A673 (cell line): ENCODE measurements at regions not wholly inside any gene's neighbourhood (a gene's known extent, or its start where the extent isn't known, plus 50 kb on each side); places are given as distances from the start of the nearest gene placed in this dataset.

Experiments
- BruUV-seq: library from RNA; stranded (reverse); fragments of 400-500 nt; replicated peaks from 2 replicates; lab custom pipeline; 2021; lab: Mats Ljungman, UMichigan
- CTCF ChIA-PET: fragments of 300-600 bp; sonication (Branson Sonifier 250); formaldehyde crosslinking; loops from one replicate; lab custom pipeline; 2022; ENCODE audit warnings: antibody characterized with exemption; lab: Charles Lee
- POLR2A ChIA-PET: fragments of 300-600 bp; sonication (Branson Sonifier 250); formaldehyde crosslinking; loops from one replicate; lab custom pipeline; 2022; ENCODE audit warnings: antibody characterized with exemption; ENCODE audit not compliant: low non-redundant PET; lab: Charles Lee
- DNase-seq: peaks from one replicate; pipeline ENCODE4 v3.0.0-alpha.2; 2015; ENCODE audit warnings: low spot score
- H3K27ac ChIP-seq: fragments of 200-600 bp; sonication (generic); 2 replicates; pipeline ENCODE4 v1.5.1; 2016; ENCODE audit warnings: mixed run types, low read depth, mild to moderate bottlenecking, mixed read lengths, antibody characterized with exemption, low read length; ENCODE audit not compliant: poor library complexity, severe bottlenecking
- H3K27me3 ChIP-seq: fragments of 200-600 bp; sonication (generic); replicated peaks from 2 replicates; pipeline ENCODE4 v1.6.1; 2017; ENCODE audit warnings: mixed run types, low read depth, mild to moderate bottlenecking, mixed read lengths, antibody characterized with exemption, low read length; ENCODE audit not compliant: insufficient read depth, poor library complexity
- H3K36me3 ChIP-seq: fragments of 200-600 bp; sonication (generic); 2 replicates; pipeline ENCODE4 v1.6.1; 2016; ENCODE audit warnings: mixed run types, mild to moderate bottlenecking, mixed read lengths, antibody characterized with exemption, low read length; ENCODE audit not compliant: insufficient read depth, poor library complexity, severe bottlenecking
- H3K4me1 ChIP-seq: fragments of 200-600 bp; sonication (generic); 2 replicates; pipeline ENCODE4 v1.6.1; 2017; ENCODE audit warnings: mixed run types, mild to moderate bottlenecking, mixed read lengths, antibody characterized with exemption, low read length; ENCODE audit not compliant: insufficient read depth, poor library complexity, severe bottlenecking
- H3K4me3 ChIP-seq: fragments of 200-600 bp; sonication (generic); 2 replicates; pipeline ENCODE4 v1.5.1; 2016; ENCODE audit warnings: low read depth, mixed run types, mild to moderate bottlenecking, mixed read lengths, low read length; ENCODE audit not compliant: poor library complexity, severe bottlenecking
- H3K9me3 ChIP-seq: fragments of 200-600 bp; sonication (generic); 2 replicates; pipeline ENCODE4 v1.6.1; 2016; ENCODE audit warnings: mixed run types, low read depth, mild to moderate bottlenecking, mixed read lengths, antibody characterized with exemption, low read length; ENCODE audit not compliant: poor library complexity, severe bottlenecking
- EZH2 ChIP-seq: fragments of 200-600 bp; sonication (generic); IDR thresholded peaks from 2 replicates; pipeline ENCODE4 v1.6.1; 2017; ENCODE audit warnings: borderline replicate concordance, low read depth, mild to moderate bottlenecking, mixed read lengths, antibody characterized with exemption, low read length; ENCODE audit not compliant: poor library complexity, severe bottlenecking
- intact Hi-C: fragments of 100-400 bp; cut with micrococcal nuclease; formaldehyde crosslinking; loops from one replicate; pipeline ENCODE4 v1.10.0; 2022; ENCODE audit not compliant: unreplicated experiment
- TF ChIP-seq, protein P1 (sequence below): fragments of 300-800, 200-600 bp; sonication (generic); conservative IDR thresholded peaks from 2 replicates; pipeline ENCODE4 v1.5.1; 2017; ENCODE audit warnings: low read depth, mild to moderate bottlenecking, antibody characterized with exemption, low read length, moderate library complexity, mixed read lengths

DNA sequence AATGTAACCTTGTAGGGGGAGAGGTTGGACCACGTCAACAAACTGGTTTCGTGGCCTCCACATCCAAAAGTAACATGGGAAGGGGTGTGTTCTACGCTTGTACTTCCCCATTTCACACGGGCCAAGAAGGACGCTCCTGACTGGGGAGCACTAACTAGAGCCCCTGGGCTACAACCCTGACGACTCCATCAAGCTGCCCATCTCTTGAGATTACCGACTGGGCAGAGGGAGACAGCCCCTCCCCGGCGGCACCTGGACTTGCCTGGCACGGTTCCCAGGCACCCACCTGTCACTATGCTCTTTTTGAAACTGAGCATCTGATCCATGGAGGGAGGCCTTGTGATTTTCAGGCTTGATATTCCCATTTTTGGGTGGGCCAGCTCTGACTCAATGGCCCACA lies 68.5 kb downstream of the SHANK2 start:
- Histone ChIP-seq H3K9me3 (no peaks in the 10 kb centered on the region), H3K27me3 (no peaks in the 10 kb centered on the region), H3K27ac (no peak overlapping the region), H3K36me3 (no peaks in the 10 kb centered on the region), H3K4me1 (no peaks in the 10 kb centered on the region), H3K4me3 (no peak overlapping the region)
- ChIA-PET POLR2A (no interaction called here), CTCF (no interaction called here)
- no TSS peak for BruUV-seq
- no peak for DNase-seq
- TF ChIP-seq, protein P1, sequence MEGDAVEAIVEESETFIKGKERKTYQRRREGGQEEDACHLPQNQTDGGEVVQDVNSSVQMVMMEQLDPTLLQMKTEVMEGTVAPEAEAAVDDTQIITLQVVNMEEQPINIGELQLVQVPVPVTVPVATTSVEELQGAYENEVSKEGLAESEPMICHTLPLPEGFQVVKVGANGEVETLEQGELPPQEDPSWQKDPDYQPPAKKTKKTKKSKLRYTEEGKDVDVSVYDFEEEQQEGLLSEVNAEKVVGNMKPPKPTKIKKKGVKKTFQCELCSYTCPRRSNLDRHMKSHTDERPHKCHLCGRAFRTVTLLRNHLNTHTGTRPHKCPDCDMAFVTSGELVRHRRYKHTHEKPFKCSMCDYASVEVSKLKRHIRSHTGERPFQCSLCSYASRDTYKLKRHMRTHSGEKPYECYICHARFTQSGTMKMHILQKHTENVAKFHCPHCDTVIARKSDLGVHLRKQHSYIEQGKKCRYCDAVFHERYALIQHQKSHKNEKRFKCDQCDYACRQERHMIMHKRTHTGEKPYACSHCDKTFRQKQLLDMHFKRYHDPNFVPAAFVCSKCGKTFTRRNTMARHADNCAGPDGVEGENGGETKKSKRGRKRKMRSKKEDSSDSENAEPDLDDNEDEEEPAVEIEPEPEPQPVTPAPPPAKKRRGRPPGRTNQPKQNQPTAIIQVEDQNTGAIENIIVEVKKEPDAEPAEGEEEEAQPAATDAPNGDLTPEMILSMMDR: no peak
- TF ChIP-seq EZH2: no peak
- intact Hi-C loops: no loop called here

GRCh38 chr11:71182791-71183677 lies 69.3 kb downstream of the SHANK2 start:
- DNase-seq: no peak

GRCh38 chr11:71181566-71181965 lies 70.8 kb downstream of the SHANK2 start:
- ChIA-PET POLR2A (no interaction called here), CTCF (no interaction called here)
- Histone ChIP-seq H3K27ac (no peak overlapping the region), H3K27me3 (no peaks in the 10 kb centered on the region), H3K4me3 (no peak overlapping the region), H3K9me3 (peaks cover 3% of the 10 kb centered on the region), H3K36me3 (no peaks in the 10 kb centered on the region), H3K4me1 (no peaks in the 10 kb centered on the region)
- intact Hi-C loops: no loop called here
- no peak for DNase-seq
- no TSS peak for BruUV-seq
- no peak for TF ChIP-seq EZH2
- TF ChIP-seq, protein P1: no peak

More at GRCh38 chr11:71182791-71183677, 69.3 kb downstream of the SHANK2 start:
- BruUV-seq: no TSS peak
- Histone ChIP-seq H3K27ac (no peak overlapping the region), H3K9me3 (no peaks in the 10 kb centered on the region), H3K4me3 (no peak overlapping the region), H3K27me3 (no peaks in the 10 kb centered on the region), H3K36me3 (no peaks in the 10 kb centered on the region), H3K4me1 (no peaks in the 10 kb centered on the region)
- ChIA-PET POLR2A (no interaction called here), CTCF (no interaction called here)
- no peak for TF ChIP-seq EZH2
- TF ChIP-seq, protein P1: no peak
- intact Hi-C loops: no loop called here
